IPS-15b (cell line): ENCODE measurements at regions not wholly inside any gene's neighbourhood (a gene's known extent, or its start where the extent isn't known, plus 50 kb on each side); places are given as distances from the start of the nearest gene placed in this dataset.
"Not testable (repeated sequence)": the region's sequence is repeated elsewhere in the genome, so short reads cannot be mapped to it uniquely, and the experiment has no call there.

ENCODE experiments used
- H3K27me3 ChIP-seq: one replicate; pipeline ENCODE4 v1.6.1; 2013; ENCODE audit warnings: low read length; ENCODE audit not compliant: control insufficient read depth, insufficient read depth
- H3K36me3 ChIP-seq: one replicate; pipeline ENCODE4 v1.6.1; 2013; ENCODE audit warnings: low read length; ENCODE audit not compliant: control insufficient read depth, insufficient read depth
- H3K4me1 ChIP-seq: one replicate; pipeline ENCODE4 v1.6.1; 2013; ENCODE audit warnings: mild to moderate bottlenecking, low read length; ENCODE audit not compliant: control insufficient read depth, insufficient read depth
- H3K4me3 ChIP-seq: one replicate; pipeline ENCODE4 v1.5.1; 2013; ENCODE audit warnings: low read depth, low read length
- H3K9ac ChIP-seq: one replicate; pipeline ENCODE4 v1.6.1; 2013; ENCODE audit warnings: low read depth, mild to moderate bottlenecking, low read length
- H3K9me3 ChIP-seq: one replicate; pipeline ENCODE4 v1.6.1; 2013; ENCODE audit warnings: mild to moderate bottlenecking, low read length; ENCODE audit not compliant: control insufficient read depth, insufficient read depth

GRCh38 chr1:181251001-181251712 lies 162.7 kb downstream of the IER5 start:
- Histone ChIP-seq H3K4me1 (no peaks in the 10 kb centered on the region), H3K27me3 (no peaks in the 10 kb centered on the region), H3K4me3 (no peak overlapping the region), H3K9ac (no peak overlapping the region), H3K9me3 (no peaks in the 10 kb centered on the region), H3K36me3 (no peaks in the 10 kb centered on the region)

GRCh38 chr1:181251713-181252075 lies 163.2 kb downstream of the IER5 start:
- Histone ChIP-seq H3K27me3 (no peaks in the 10 kb centered on the region), H3K9me3 (no peaks in the 10 kb centered on the region), H3K4me1 (no peaks in the 10 kb centered on the region), H3K9ac (no peak overlapping the region), H3K4me3 (no peak overlapping the region), H3K36me3 (no peaks in the 10 kb centered on the region)

GRCh38 chr1:181253601-181254000 lies 165.1 kb downstream of the IER5 start:
- not testable (repeated sequence) for H3K9ac ChIP-seq, H3K4me3 ChIP-seq, H3K36me3 ChIP-seq, H3K27me3 ChIP-seq, H3K4me1 ChIP-seq, H3K9me3 ChIP-seq

- Histone ChIP-seq H3K27me3 (no peaks in the 10 kb centered on the region), H3K4me1 (no peaks in the 10 kb centered on the region), H3K9me3 (no peaks in the 10 kb centered on the region), H3K9ac (no peak overlapping the region), H3K36me3 (no peaks in the 10 kb centered on the region), H3K4me3 (no peak overlapping the region)
These were observed 166.9 kb downstream of the IER5 start for GRCh38 chr1:181255270-181255929.

GRCh38 chr1:181257117-181257516 lies 168.6 kb downstream of the IER5 start:
- H3K36me3 ChIP-seq, result no peaks in the 10 kb centered on the region
- H3K9me3 ChIP-seq, result no peaks in the 10 kb centered on the region
- no peaks in the 10 kb centered on the region for H3K27me3 ChIP-seq
- no peaks in the 10 kb centered on the region for H3K4me1 ChIP-seq
- no peak overlapping the region for H3K9ac ChIP-seq
- H3K4me3 ChIP-seq, result no peak overlapping the region

- Histone ChIP-seq H3K9ac (no peak overlapping the region), H3K4me1 (no peaks in the 10 kb centered on the region), H3K9me3 (no peaks in the 10 kb centered on the region), H3K4me3 (no peak overlapping the region), H3K36me3 (no peaks in the 10 kb centered on the region), H3K27me3 (no peaks in the 10 kb centered on the region)
These were observed 170.7 kb downstream of the IER5 start for GRCh38 chr1:181259026-181259745.

- H3K4me1 ChIP-seq, result no peaks in the 10 kb centered on the region
- no peaks in the 10 kb centered on the region for H3K27me3 ChIP-seq
- no peak overlapping the region for H3K9ac ChIP-seq
- H3K36me3 ChIP-seq, result no peaks in the 10 kb centered on the region
- H3K9me3 ChIP-seq, result no peaks in the 10 kb centered on the region
- no peak overlapping the region for H3K4me3 ChIP-seq
These were observed 171.8 kb downstream of the IER5 start for GRCh38 chr1:181260271-181260670.

- no peaks in the 10 kb centered on the region for H3K4me1 ChIP-seq
- no peaks in the 10 kb centered on the region for H3K36me3 ChIP-seq
- H3K4me3 ChIP-seq, result no peak overlapping the region
- H3K9me3 ChIP-seq, result no peaks in the 10 kb centered on the region
- H3K27me3 ChIP-seq, result no peaks in the 10 kb centered on the region
- H3K9ac ChIP-seq, result no peak overlapping the region
These were observed 172.5 kb downstream of the IER5 start for GRCh38 chr1:181260994-181261393.

- no peaks in the 10 kb centered on the region for H3K27me3 ChIP-seq
- no peak overlapping the region for H3K9ac ChIP-seq
- H3K4me3 ChIP-seq, result no peak overlapping the region
- no peaks in the 10 kb centered on the region for H3K4me1 ChIP-seq
- H3K36me3 ChIP-seq, result no peaks in the 10 kb centered on the region
- H3K9me3 ChIP-seq, result no peaks in the 10 kb centered on the region
These were observed 173.6 kb downstream of the IER5 start for GRCh38 chr1:181262069-181262468.

- no peaks in the 10 kb centered on the region for H3K9me3 ChIP-seq
- no peak overlapping the region for H3K4me3 ChIP-seq
- no peaks in the 10 kb centered on the region for H3K4me1 ChIP-seq
- H3K36me3 ChIP-seq, result no peaks in the 10 kb centered on the region
- no peak overlapping the region for H3K9ac ChIP-seq
- no peaks in the 10 kb centered on the region for H3K27me3 ChIP-seq
These were observed 174.9 kb downstream of the IER5 start for GRCh38 chr1:181263444-181263843.

GRCh38 chr1:181264821-181265220 lies 176.3 kb downstream of the IER5 start:
- Histone ChIP-seq H3K4me3 (no peak overlapping the region), H3K9ac (no peak overlapping the region), H3K9me3 (no peaks in the 10 kb centered on the region), H3K4me1 (no peaks in the 10 kb centered on the region), H3K36me3 (no peaks in the 10 kb centered on the region), H3K27me3 (no peaks in the 10 kb centered on the region)

GRCh38 chr1:181284978-181285377 lies 196.5 kb downstream of the IER5 start:
- H3K4me3 ChIP-seq, result no peak overlapping the region
- H3K9me3 ChIP-seq, result peaks cover 2% of the 10 kb centered on the region
- no peaks in the 10 kb centered on the region for H3K36me3 ChIP-seq
- H3K4me1 ChIP-seq, result no peaks in the 10 kb centered on the region
- H3K9ac ChIP-seq, result no peak overlapping the region
- H3K27me3 ChIP-seq, result no peaks in the 10 kb centered on the region
